ENCODE measurements at regions not wholly inside any gene's neighbourhood (a gene's known extent, or its start where the extent isn't known, plus 50 kb on each side); places are given as distances from the start of the nearest gene placed in this dataset.

- no peak for DNase-seq
- no peaks in the 10 kb centered on the region for H3K4me1 Mint-ChIP-seq
- TF ChIP-seq, protein P1, sequence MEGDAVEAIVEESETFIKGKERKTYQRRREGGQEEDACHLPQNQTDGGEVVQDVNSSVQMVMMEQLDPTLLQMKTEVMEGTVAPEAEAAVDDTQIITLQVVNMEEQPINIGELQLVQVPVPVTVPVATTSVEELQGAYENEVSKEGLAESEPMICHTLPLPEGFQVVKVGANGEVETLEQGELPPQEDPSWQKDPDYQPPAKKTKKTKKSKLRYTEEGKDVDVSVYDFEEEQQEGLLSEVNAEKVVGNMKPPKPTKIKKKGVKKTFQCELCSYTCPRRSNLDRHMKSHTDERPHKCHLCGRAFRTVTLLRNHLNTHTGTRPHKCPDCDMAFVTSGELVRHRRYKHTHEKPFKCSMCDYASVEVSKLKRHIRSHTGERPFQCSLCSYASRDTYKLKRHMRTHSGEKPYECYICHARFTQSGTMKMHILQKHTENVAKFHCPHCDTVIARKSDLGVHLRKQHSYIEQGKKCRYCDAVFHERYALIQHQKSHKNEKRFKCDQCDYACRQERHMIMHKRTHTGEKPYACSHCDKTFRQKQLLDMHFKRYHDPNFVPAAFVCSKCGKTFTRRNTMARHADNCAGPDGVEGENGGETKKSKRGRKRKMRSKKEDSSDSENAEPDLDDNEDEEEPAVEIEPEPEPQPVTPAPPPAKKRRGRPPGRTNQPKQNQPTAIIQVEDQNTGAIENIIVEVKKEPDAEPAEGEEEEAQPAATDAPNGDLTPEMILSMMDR (IDR thresholded peaks at IDR 0.05): no peak
- Histone ChIP-seq H3K27me3 (ENCODE audit: control insufficient read depth in 2 of 2, insufficient read depth in 2 of 2, low read length in 2 of 2) (no peaks in the 10 kb centered on the region), H3K4me2 (replicated peaks; ENCODE audit: extremely low read depth, low read length, poor library complexity, severe bottlenecking) (no peak overlapping the region), H2AFZ (ENCODE audit: insufficient read depth, low read depth, low read length, poor library complexity, severe bottlenecking) (no peak overlapping the region), H4K20me1 (ENCODE audit: insufficient read depth, low read length) (no peaks in the 10 kb centered on the region), H3K27ac (ENCODE audit: low read depth in 1 of 2, low read length in 2 of 2) (no peak overlapping the region), H3K36me3 (replicated peaks in 1 of 2; ENCODE audit: control insufficient read depth in 1 of 2, insufficient read depth in 2 of 2, low read length in 2 of 2) (no peaks in the 10 kb centered on the region), H3K4me1 (ENCODE audit: control insufficient read depth in 1 of 2, insufficient read depth in 2 of 2, low read length in 2 of 2) (no peaks in the 10 kb centered on the region), H3K9ac (ENCODE audit: insufficient read depth, low read length, poor library complexity, severe bottlenecking) (no peak overlapping the region), H3K79me2 (ENCODE audit: insufficient read depth, low read length) (no peaks in the 10 kb centered on the region), H3K9me3 (replicated peaks in 1 of 2; ENCODE audit: control insufficient read depth in 1 of 2, insufficient read depth in 1 of 2, low read length in 2 of 2) (peaks cover 6 to 10% of the 10 kb centered on the region in 2 donors), H3K4me3 (replicated peaks in 1 of 3; ENCODE audit: low read depth in 2 of 3, low read length in 3 of 3) (no peak overlapping the region)
- H3K9me3 Mint-ChIP-seq: peaks cover 5 to 45% (median 21%) of the 10 kb centered on the region in 7 donors
- peaks cover 0 to 1% (median 0%) of the 10 kb centered on the region in 3 donors for H3K27me3 Mint-ChIP-seq (ENCODE audit: low read depth in 3 of 3)
- no peak overlapping the region for H3K4me3 Mint-ChIP-seq
- no peaks in the 10 kb centered on the region for H3K36me3 Mint-ChIP-seq
- WGBS (ENCODE audit: insufficient coverage): 100% methylated on average over 1 of the region's 1 CpG
- intact Hi-C loops (cut with micrococcal nuclease): no loop called here
- no peak overlapping the region for H3K27ac Mint-ChIP-seq
These were observed 312.8 kb downstream of the TAF11L14 start for GRCh38 chr5:17947029-17947428.

DNA sequence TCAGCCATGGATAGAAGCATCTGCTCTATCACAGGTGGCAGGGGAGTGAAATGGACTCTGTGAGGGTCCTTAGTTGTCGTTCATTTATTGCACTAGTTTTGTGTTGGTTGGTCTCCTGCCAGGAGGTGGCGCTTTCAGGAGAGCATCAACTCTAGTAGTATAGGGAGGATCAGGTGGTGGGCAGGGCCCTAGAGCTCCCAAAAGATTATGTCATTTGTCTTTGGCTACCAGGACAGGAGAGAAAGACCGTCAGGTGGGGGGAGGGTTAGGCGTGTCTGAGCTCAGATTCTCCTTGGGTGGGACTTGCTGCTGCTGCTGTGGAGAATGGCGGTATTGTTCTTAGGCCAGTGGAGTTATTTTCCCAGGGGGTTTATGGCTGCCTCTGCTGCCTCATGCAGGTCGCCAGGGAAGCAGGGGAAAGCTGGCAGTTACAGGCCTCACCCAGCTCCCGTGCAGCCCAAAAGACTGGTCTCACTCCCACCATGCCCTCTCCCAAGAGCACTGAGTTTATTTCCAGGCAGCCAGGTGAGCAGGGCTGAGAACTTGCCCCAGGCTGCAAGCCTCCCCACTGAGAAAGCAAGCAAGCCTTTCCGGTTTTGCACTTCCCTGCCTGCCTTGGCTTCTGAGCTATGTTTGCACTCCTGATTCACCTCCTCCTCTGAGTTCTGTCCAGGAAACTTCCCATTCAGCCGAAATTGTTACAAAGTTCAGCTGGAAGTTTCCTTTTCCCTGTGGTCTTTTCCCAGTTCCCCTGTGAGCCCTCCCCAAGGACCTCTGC is 317.3 kb downstream of the TAF11L14 start:
- H3K9me3 ChIP-seq (replicated peaks in 1 of 2; ENCODE audit: control insufficient read depth in 1 of 2, insufficient read depth in 1 of 2, low read length in 2 of 2): peaks cover 6 to 13% of the 10 kb centered on the region in 2 donors
- no peaks in the 10 kb centered on the region for H3K4me1 ChIP-seq (ENCODE audit: control insufficient read depth in 1 of 2, insufficient read depth in 2 of 2, low read length in 2 of 2)
- intact Hi-C loops (cut with micrococcal nuclease): no loop called here
- H3K79me2 ChIP-seq (ENCODE audit: insufficient read depth, low read length): no peaks in the 10 kb centered on the region
- H3K27me3 ChIP-seq (ENCODE audit: control insufficient read depth in 2 of 2, insufficient read depth in 2 of 2, low read length in 2 of 2): no peaks in the 10 kb centered on the region
- no peak overlapping the region for H3K27ac Mint-ChIP-seq
- H3K36me3 Mint-ChIP-seq: no peaks in the 10 kb centered on the region
- WGBS (ENCODE audit: insufficient coverage): 97% methylated on average over 8 of the region's 9 CpGs
- no peak overlapping the region for H3K27ac ChIP-seq (ENCODE audit: low read depth in 1 of 2, low read length in 2 of 2)
- TF ChIP-seq, protein P1 (IDR thresholded peaks at IDR 0.05): no peak
- H3K27me3 Mint-ChIP-seq (ENCODE audit: low read depth in 3 of 3): peaks cover 0 to 1% (median 0%) of the 10 kb centered on the region in 3 donors
- H2AFZ ChIP-seq (ENCODE audit: insufficient read depth, low read depth, low read length, poor library complexity, severe bottlenecking): no peak overlapping the region
- no peak overlapping the region for H3K4me2 ChIP-seq (replicated peaks; ENCODE audit: extremely low read depth, low read length, poor library complexity, severe bottlenecking)
- no peak overlapping the region for H3K4me3 ChIP-seq (replicated peaks in 1 of 3; ENCODE audit: low read depth in 2 of 3, low read length in 3 of 3)
- H3K36me3 ChIP-seq (replicated peaks in 1 of 2; ENCODE audit: control insufficient read depth in 1 of 2, insufficient read depth in 2 of 2, low read length in 2 of 2): no peaks in the 10 kb centered on the region
- no peaks in the 10 kb centered on the region for H4K20me1 ChIP-seq (ENCODE audit: insufficient read depth, low read length)
- H3K4me3 Mint-ChIP-seq: peak overlapping the region in 1 of 2 donors; percentile 4
- no peak overlapping the region for H3K9ac ChIP-seq (ENCODE audit: insufficient read depth, low read length, poor library complexity, severe bottlenecking)
- no peaks in the 10 kb centered on the region for H3K4me1 Mint-ChIP-seq
- no peak for DNase-seq
- peaks cover 6 to 35% (median 20%) of the 10 kb centered on the region in 7 donors for H3K9me3 Mint-ChIP-seq

Measured in CD14-positive monocyte (primary cell).